Astrocyte (in vitro differentiated cells and primary cell): ENCODE measurements at regions not wholly inside any gene's neighbourhood (a gene's known extent, or its start where the extent isn't known, plus 50 kb on each side); places are given as distances from the start of the nearest gene placed in this dataset.

Source experiments
- CTCF ChIP-seq: IDR thresholded peaks from 2 replicates; pipeline ENCODE4 v1.5.1; 2011; ENCODE audit warnings: low read depth, mild to moderate bottlenecking, inconsistent platforms, low read length, moderate library complexity; ENCODE audit not compliant: insufficient read depth
- EZH2 ChIP-seq: IDR thresholded peaks from 2 replicates; pipeline ENCODE4 v1.6.1; 2012; ENCODE audit warnings: mild to moderate bottlenecking, low read length, inconsistent platforms; ENCODE audit not compliant: insufficient read depth

DNA sequence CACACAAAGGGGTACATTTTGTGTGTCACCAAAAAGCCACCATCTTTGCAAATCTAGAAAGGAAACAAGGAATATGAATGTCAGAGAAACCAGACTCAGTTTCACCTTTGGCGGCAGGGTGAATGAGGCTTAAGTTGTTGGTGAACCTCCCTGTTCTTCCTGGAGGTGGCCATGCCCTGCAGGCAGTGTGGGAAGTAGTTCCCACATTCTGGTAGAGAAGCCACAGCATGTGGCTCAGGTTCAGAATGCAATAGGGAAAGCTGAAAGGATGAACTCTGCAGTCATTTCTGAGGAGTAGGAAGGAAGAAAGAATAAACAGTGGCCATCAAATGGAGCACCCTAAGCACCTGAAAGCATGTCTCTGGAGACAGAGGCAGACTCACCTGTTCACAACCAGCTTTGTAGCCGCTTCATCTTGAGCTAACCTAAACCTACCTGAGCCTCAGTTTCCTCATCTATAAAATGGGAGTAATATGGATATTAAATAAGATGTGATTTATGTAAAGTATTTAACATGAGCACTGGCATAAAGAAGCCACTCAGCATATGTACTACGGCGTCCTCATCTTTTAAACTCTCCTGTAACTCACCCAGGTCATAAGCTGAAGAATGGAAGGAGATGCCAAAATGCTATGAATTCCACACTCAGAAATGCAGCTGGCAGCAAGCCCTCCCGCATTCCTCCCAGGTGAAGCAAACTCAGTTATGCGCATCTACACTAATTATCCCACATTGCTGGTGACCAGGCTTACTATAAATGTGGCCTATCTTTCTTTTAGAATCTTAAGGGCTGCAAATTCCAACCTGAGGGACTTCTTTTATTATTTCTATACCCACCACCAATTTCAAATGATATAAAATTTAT, 86.0 kb downstream of the ZNF608 start:
- TF ChIP-seq EZH2 (no peak), CTCF (no peak)
